SK-N-SH (cell line): ENCODE measurements at regions not wholly inside any gene's neighbourhood (a gene's known extent, or its start where the extent isn't known, plus 50 kb on each side); places are given as distances from the start of the nearest gene placed in this dataset.

Experiments
- CTCF ChIA-PET: fragments of 300-600, 350-600 bp; formaldehyde crosslinking; extraction: SDS; loops from one replicate; lab custom pipeline; 2021; lab: Yijun Ruan, JAX
- POLR2A ChIA-PET: fragments of 350-600 bp; sonication (Branson Sonifier 250); formaldehyde crosslinking; extraction: SDS; loops from one replicate; lab custom pipeline; 2020; ENCODE audit warnings: antibody characterized with exemption, inconsistent platforms; lab: Yijun Ruan, JAX
- DNase-seq: peaks from one replicate; pipeline ENCODE4 v3.0.0; 2012
- H2AFZ ChIP-seq: fragments of 200-600 bp; sonication (generic); 2 replicates; pipeline ENCODE4 v1.8.1; 2016; ENCODE audit warnings: antibody characterized with exemption, mild to moderate bottlenecking, low read depth
- H3F3A ChIP-seq: fragments of 200-600 bp; sonication (generic); replicated peaks from 2 replicates; pipeline ENCODE3; 2016; ENCODE audit warnings: antibody characterized with exemption, mild to moderate bottlenecking; ENCODE audit not compliant: insufficient read depth
- H3K27ac ChIP-seq, 2 experiments: fragments of 200-500 bp in 1 of 2; fragments of 200-600 bp in 1 of 2; sonication (Bioruptor generic) in 1 of 2; sonication (generic), shearing (Covaris generic) in 1 of 2; 2 replicates each; pipeline versions ENCODE4 v1.5.1 to v1.6.1; 2014 to 2016; ENCODE audit warnings: low read depth in 2 of 2, inconsistent platforms in 1 of 2, low read length in 1 of 2, mild to moderate bottlenecking in 1 of 2, mixed read lengths in 1 of 2
- H3K27me3 ChIP-seq: fragments of 200-600 bp; sonication (generic), shearing (Covaris generic); 2 replicates; pipeline ENCODE4 v1.6.1; 2016; ENCODE audit warnings: mixed run types; ENCODE audit not compliant: insufficient read depth
- H3K36me3 ChIP-seq, 2 experiments: fragments of 200-500 bp in 1 of 2; fragments of 200-600 bp in 1 of 2; sonication (Bioruptor generic) in 1 of 2; sonication (generic) in 1 of 2; replicated peaks in 1 of 2; 2 replicates each; pipeline versions ENCODE3 to v1.5.1; 2014 to 2016; ENCODE audit warnings: low read length in 1 of 2, mild to moderate bottlenecking in 1 of 2; ENCODE audit not compliant: insufficient read depth in 2 of 2, control insufficient read depth in 1 of 2
- H3K4me1 ChIP-seq, 2 experiments: fragments of 200-500 bp in 1 of 2; fragments of 200-600 bp in 1 of 2; sonication (Bioruptor generic) in 1 of 2; sonication (generic), shearing (Covaris generic) in 1 of 2; 2 replicates each; pipeline versions ENCODE4 v1.5.1 to v1.6.1; 2014 to 2016; ENCODE audit warnings: low read depth in 1 of 2, low read length in 1 of 2, mixed run types in 1 of 2; ENCODE audit not compliant: insufficient read depth in 2 of 2, control insufficient read depth in 1 of 2
- H3K4me2 ChIP-seq: fragments of 200-600 bp; sonication (generic), shearing (Covaris generic); 2 replicates; pipeline ENCODE4 v1.6.1; 2017; ENCODE audit warnings: mixed run types
- H3K4me3 ChIP-seq, 2 experiments: fragments of 200-500 bp in 1 of 2; fragments of 200-600 bp in 1 of 2; sonication (Bioruptor generic) in 1 of 2; sonication (generic), shearing (Covaris generic) in 1 of 2; 2 replicates each; pipeline versions ENCODE4 v1.5.1 to v1.8.1; 2014 to 2016; ENCODE audit warnings: low read depth in 2 of 2, inconsistent platforms in 1 of 2, low read length in 1 of 2, mild to moderate bottlenecking in 1 of 2, mixed read lengths in 1 of 2, moderate library complexity in 1 of 2
- H3K79me2 ChIP-seq: fragments of 200-600 bp; sonication (generic); 2 replicates; pipeline ENCODE4 v1.8.1; 2017; ENCODE audit warnings: mild to moderate bottlenecking; ENCODE audit not compliant: insufficient read depth
- H3K9ac ChIP-seq: fragments of 200-600 bp; sonication (generic); 2 replicates; pipeline ENCODE4 v1.6.1; 2017; ENCODE audit warnings: mixed run types
- H3K9me2 ChIP-seq: fragments of 200-600 bp; sonication (generic); 2 replicates; pipeline ENCODE4 v1.6.1; 2017; ENCODE audit warnings: mixed run types
- H3K9me3 ChIP-seq: fragments of 200-600 bp; sonication (generic); 2 replicates; pipeline ENCODE4 v1.6.1; 2017; ENCODE audit warnings: mixed run types, mild to moderate bottlenecking, moderate library complexity
- H4K20me1 ChIP-seq: fragments of 200-600 bp; sonication (generic); 2 replicates; pipeline ENCODE4 v1.6.1; 2017; ENCODE audit warnings: mild to moderate bottlenecking, mixed run types; ENCODE audit not compliant: insufficient read depth
- CTCF ChIP-seq: fragments of 200-600 bp; sonication (generic); IDR thresholded peaks from 2 replicates; pipeline ENCODE4 v1.6.1; 2017; ENCODE audit warnings: antibody characterized with exemption, mild to moderate bottlenecking, moderate library complexity
- FOSL2 ChIP-seq: IDR thresholded peaks from 2 replicates; pipeline ENCODE4 v1.4.0; 2012; ENCODE audit warnings: low read depth, mild to moderate bottlenecking, moderate library complexity, borderline replicate concordance
- FOXJ3 ChIP-seq: sonication (generic); formaldehyde crosslinking; IDR thresholded peaks from 2 replicates; pipeline ENCODE4 v1.5.1; 2020; ENCODE audit warnings: mild to moderate bottlenecking, missing genetic modification reagents
- GABPA ChIP-seq: IDR thresholded peaks from 2 replicates; pipeline ENCODE4 v1.4.0; 2012; ENCODE audit warnings: low read depth, mild to moderate bottlenecking
- IRF3 ChIP-seq: fragments of 150-350 bp; IDR thresholded peaks from 2 replicates; pipeline ENCODE4 v1.6.1; 2016; ENCODE audit warnings: mild to moderate bottlenecking, low read depth, low read length
- JUND ChIP-seq: IDR thresholded peaks from 2 replicates; pipeline ENCODE4 v1.4.0; 2012
- MEF2A ChIP-seq: IDR thresholded peaks from 2 replicates; pipeline ENCODE4 v1.4.0; 2012; ENCODE audit warnings: low read depth, borderline replicate concordance
- NRF1 ChIP-seq: IDR thresholded peaks from 2 replicates; pipeline ENCODE4 v1.6.1; 2012; ENCODE audit warnings: low read depth, mild to moderate bottlenecking, low read length
- POLR2AphosphoS5 ChIP-seq: IDR thresholded peaks from 2 replicates; pipeline ENCODE4 v1.6.1; 2012; ENCODE audit warnings: low read depth, low read length
- RCOR1 ChIP-seq: fragments of 150-350 bp; IDR thresholded peaks from 2 replicates; pipeline ENCODE4 v1.6.1; 2017; ENCODE audit warnings: antibody characterized with exemption, low read length
- RFX5 ChIP-seq: IDR thresholded peaks from 2 replicates; pipeline ENCODE4 v1.6.1; 2012; ENCODE audit warnings: mild to moderate bottlenecking, improper control_type of control experiment, low read length
- RXRA ChIP-seq: IDR thresholded peaks from 2 replicates; pipeline ENCODE4 v1.4.0; 2012; ENCODE audit warnings: low read depth, mild to moderate bottlenecking, borderline replicate concordance
- SIN3A ChIP-seq: IDR thresholded peaks from 2 replicates; pipeline ENCODE4 v1.6.1; 2012; ENCODE audit warnings: low read depth, mild to moderate bottlenecking, low read length, moderate library complexity, borderline replicate concordance
- TAF1 ChIP-seq: IDR thresholded peaks from 2 replicates; pipeline ENCODE4 v1.6.1; 2012; ENCODE audit warnings: low read depth, mild to moderate bottlenecking, low read length, moderate library complexity, borderline replicate concordance
- TCF12 ChIP-seq: IDR thresholded peaks from 2 replicates; pipeline ENCODE4 v1.4.0; 2012
- TEAD4 ChIP-seq: IDR thresholded peaks from 2 replicates; pipeline ENCODE4 v1.4.0; 2012; ENCODE audit warnings: mild to moderate bottlenecking, borderline replicate concordance; ENCODE audit not compliant: insufficient read depth
- YY1 ChIP-seq: IDR thresholded peaks from 2 replicates; pipeline ENCODE4 v1.4.0; 2012; ENCODE audit warnings: low read depth, mild to moderate bottlenecking
- WGBS: methylation state at CpG from one replicate; pipeline ENCODE4 v1.1.6; 2017; ENCODE audit warnings: low lambda C conversion rate; 5-methylcytosine and 5-hydroxymethylcytosine counted together
- TF ChIP-seq, protein P1 (sequence below): IDR thresholded peaks from 2 replicates; pipeline ENCODE4 v1.6.1; 2012; ENCODE audit warnings: mild to moderate bottlenecking, low read depth, low read length, moderate library complexity
- TF ChIP-seq, protein P2 (sequence below): IDR thresholded peaks from 2 replicates; pipeline ENCODE4; 2012
- TF ChIP-seq, protein P3 (sequence below): IDR thresholded peaks from 2 replicates; pipeline ENCODE4 v1.4.0; 2012; ENCODE audit warnings: low read depth, borderline replicate concordance

- no peaks in the 10 kb centered on the region for H3K36me3 ChIP-seq
- ChIA-PET POLR2A (no interaction called here), CTCF (no interaction called here)
- no peaks in the 10 kb centered on the region for H3K79me2 ChIP-seq
- no peaks in the 10 kb centered on the region; the same call in 1 of the 2 replicates for H3K27me3 ChIP-seq
- no peaks in the 10 kb centered on the region for H3F3A ChIP-seq
- H3K9me3 ChIP-seq: no peaks in the 10 kb centered on the region
- no peak overlapping the region for H3K27ac ChIP-seq
- H3K4me1 ChIP-seq: no peaks in the 10 kb centered on the region; a peak in 1 of 4 replicates
- H3K4me2 ChIP-seq: no peak overlapping the region
- 31% methylated on average over 2 of the region's 2 CpGs for WGBS
- H3K9me2 ChIP-seq: no peaks in the 10 kb centered on the region
- H3K9ac ChIP-seq: no peak overlapping the region
- H3K4me3 ChIP-seq: no peak overlapping the region
- H4K20me1 ChIP-seq: no peaks in the 10 kb centered on the region
- no peak for DNase-seq
- H2AFZ ChIP-seq: no peak overlapping the region
- TF ChIP-seq NRF1: no peak
- TF ChIP-seq, protein P1, sequence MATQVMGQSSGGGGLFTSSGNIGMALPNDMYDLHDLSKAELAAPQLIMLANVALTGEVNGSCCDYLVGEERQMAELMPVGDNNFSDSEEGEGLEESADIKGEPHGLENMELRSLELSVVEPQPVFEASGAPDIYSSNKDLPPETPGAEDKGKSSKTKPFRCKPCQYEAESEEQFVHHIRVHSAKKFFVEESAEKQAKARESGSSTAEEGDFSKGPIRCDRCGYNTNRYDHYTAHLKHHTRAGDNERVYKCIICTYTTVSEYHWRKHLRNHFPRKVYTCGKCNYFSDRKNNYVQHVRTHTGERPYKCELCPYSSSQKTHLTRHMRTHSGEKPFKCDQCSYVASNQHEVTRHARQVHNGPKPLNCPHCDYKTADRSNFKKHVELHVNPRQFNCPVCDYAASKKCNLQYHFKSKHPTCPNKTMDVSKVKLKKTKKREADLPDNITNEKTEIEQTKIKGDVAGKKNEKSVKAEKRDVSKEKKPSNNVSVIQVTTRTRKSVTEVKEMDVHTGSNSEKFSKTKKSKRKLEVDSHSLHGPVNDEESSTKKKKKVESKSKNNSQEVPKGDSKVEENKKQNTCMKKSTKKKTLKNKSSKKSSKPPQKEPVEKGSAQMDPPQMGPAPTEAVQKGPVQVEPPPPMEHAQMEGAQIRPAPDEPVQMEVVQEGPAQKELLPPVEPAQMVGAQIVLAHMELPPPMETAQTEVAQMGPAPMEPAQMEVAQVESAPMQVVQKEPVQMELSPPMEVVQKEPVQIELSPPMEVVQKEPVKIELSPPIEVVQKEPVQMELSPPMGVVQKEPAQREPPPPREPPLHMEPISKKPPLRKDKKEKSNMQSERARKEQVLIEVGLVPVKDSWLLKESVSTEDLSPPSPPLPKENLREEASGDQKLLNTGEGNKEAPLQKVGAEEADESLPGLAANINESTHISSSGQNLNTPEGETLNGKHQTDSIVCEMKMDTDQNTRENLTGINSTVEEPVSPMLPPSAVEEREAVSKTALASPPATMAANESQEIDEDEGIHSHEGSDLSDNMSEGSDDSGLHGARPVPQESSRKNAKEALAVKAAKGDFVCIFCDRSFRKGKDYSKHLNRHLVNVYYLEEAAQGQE: no peak
- TF ChIP-seq RXRA: no peak
- TF ChIP-seq YY1: no peak
- TF ChIP-seq SIN3A: no peak
- no peak for TF ChIP-seq IRF3
- TF ChIP-seq FOSL2: no peak
- TF ChIP-seq RFX5: no peak
- TF ChIP-seq, protein P2, sequence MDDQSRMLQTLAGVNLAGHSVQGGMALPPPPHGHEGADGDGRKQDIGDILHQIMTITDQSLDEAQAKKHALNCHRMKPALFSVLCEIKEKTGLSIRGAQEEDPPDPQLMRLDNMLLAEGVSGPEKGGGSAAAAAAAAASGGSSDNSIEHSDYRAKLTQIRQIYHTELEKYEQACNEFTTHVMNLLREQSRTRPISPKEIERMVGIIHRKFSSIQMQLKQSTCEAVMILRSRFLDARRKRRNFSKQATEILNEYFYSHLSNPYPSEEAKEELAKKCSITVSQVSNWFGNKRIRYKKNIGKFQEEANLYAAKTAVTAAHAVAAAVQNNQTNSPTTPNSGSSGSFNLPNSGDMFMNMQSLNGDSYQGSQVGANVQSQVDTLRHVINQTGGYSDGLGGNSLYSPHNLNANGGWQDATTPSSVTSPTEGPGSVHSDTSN: no peak
- no peak for TF ChIP-seq FOXJ3 (CRISPR knock-in tag)
- no peak for TF ChIP-seq GABPA
- no peak for TF ChIP-seq TEAD4
- TF ChIP-seq, protein P3, sequence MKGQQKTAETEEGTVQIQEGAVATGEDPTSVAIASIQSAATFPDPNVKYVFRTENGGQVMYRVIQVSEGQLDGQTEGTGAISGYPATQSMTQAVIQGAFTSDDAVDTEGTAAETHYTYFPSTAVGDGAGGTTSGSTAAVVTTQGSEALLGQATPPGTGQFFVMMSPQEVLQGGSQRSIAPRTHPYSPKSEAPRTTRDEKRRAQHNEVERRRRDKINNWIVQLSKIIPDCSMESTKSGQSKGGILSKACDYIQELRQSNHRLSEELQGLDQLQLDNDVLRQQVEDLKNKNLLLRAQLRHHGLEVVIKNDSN: no peak
- no peak for TF ChIP-seq TCF12
- TF ChIP-seq RCOR1: no peak
- no peak for TF ChIP-seq CTCF
- no peak for TF ChIP-seq MEF2A
- no peak for TF ChIP-seq POLR2AphosphoS5
- TF ChIP-seq JUND: no peak
- no peak for TF ChIP-seq TAF1
These were observed 56.6 kb upstream of the PACRGL start for GRCh38 chr4:20643631-20644030.
